GM23338 (cell line): ENCODE measurements at regions not wholly inside any gene's neighbourhood (a gene's known extent, or its start where the extent isn't known, plus 50 kb on each side); places are given as distances from the start of the nearest gene placed in this dataset.

Source experiments
- ATAC-seq: fragments of 200-7000 bp; cut with Tn5 transposase; 3 replicates; pipeline ENCODE4 v1.9.1; 2020
- DNase-seq: peaks from one replicate; pipeline ENCODE4 v3.0.0-alpha.2; 2015; ENCODE audit warnings: low spot score
- H2AFZ ChIP-seq: fragments of 200-600 bp; sonication (generic); 2 replicates; pipeline ENCODE4 v1.8.0; 2016; ENCODE audit warnings: antibody characterized with exemption, mild to moderate bottlenecking, moderate library complexity
- H3F3A ChIP-seq: fragments of 200-600 bp; sonication (generic); replicated peaks from 2 replicates; pipeline ENCODE4 v1.8.0; 2017; ENCODE audit warnings: antibody characterized with exemption, mixed run types, low read depth
- H3K27ac ChIP-seq: fragments of 200-600 bp; sonication (generic); 2 replicates; pipeline ENCODE4 v1.6.1; 2016; ENCODE audit warnings: low read depth
- H3K27me3 ChIP-seq: fragments of 200-600 bp; sonication (generic); 2 replicates; pipeline ENCODE4 v1.8.0; 2016; ENCODE audit warnings: mild to moderate bottlenecking, mixed run types, moderate library complexity; ENCODE audit not compliant: insufficient read depth
- H3K36me3 ChIP-seq: fragments of 200-600 bp; sonication (generic); 2 replicates; pipeline ENCODE4 v1.8.0; 2016; ENCODE audit warnings: mild to moderate bottlenecking; ENCODE audit not compliant: insufficient read depth
- H3K4me1 ChIP-seq: fragments of 200-600 bp; sonication (generic); 2 replicates; pipeline ENCODE4 v1.8.0; 2016; ENCODE audit warnings: mild to moderate bottlenecking, moderate library complexity; ENCODE audit not compliant: insufficient read depth
- H3K4me2 ChIP-seq: fragments of 200-600 bp; sonication (generic); 2 replicates; pipeline ENCODE4 v1.7.1; 2017; ENCODE audit warnings: mixed run types
- H3K4me3 ChIP-seq: fragments of 200-600 bp; sonication (generic); 2 replicates; pipeline ENCODE4 v1.6.1; 2016; ENCODE audit warnings: mixed run types
- H3K79me2 ChIP-seq: fragments of 200-600 bp; sonication (generic); replicated peaks from 2 replicates; pipeline ENCODE4 v1.8.0; 2017; ENCODE audit warnings: mild to moderate bottlenecking; ENCODE audit not compliant: insufficient read depth
- H3K9me2 ChIP-seq: fragments of 200-600 bp; sonication (generic); 2 replicates; pipeline ENCODE4 v1.8.0; 2017; ENCODE audit not compliant: insufficient read depth
- H4K20me1 ChIP-seq: fragments of 200-600 bp; sonication (generic); replicated peaks from 2 replicates; pipeline ENCODE4 v1.8.0; 2017; ENCODE audit warnings: mild to moderate bottlenecking; ENCODE audit not compliant: insufficient read depth
- H3K27ac Mint-ChIP-seq: 2 replicates; pipeline ENCODE4 v1.8.0; 2020; ENCODE audit warnings: inconsistent platforms, mild to moderate bottlenecking, moderate library complexity, mixed read lengths
- H3K27me3 Mint-ChIP-seq: 3 replicates; pipeline ENCODE4 v1.8.0; 2022; ENCODE audit warnings: low read depth, mild to moderate bottlenecking, moderate library complexity, mixed read lengths, inconsistent platforms; ENCODE audit not compliant: insufficient read depth, poor library complexity
- H3K36me3 Mint-ChIP-seq: 3 replicates; pipeline ENCODE4 v1.8.0; 2021; ENCODE audit warnings: low read depth, mild to moderate bottlenecking, inconsistent platforms, moderate library complexity, mixed read lengths
- H3K4me1 Mint-ChIP-seq: 3 replicates; pipeline ENCODE4 v1.8.0; 2020; ENCODE audit warnings: mild to moderate bottlenecking, inconsistent platforms, mixed read lengths
- H3K4me3 Mint-ChIP-seq: 3 replicates; pipeline ENCODE4 v1.8.0; 2021; ENCODE audit warnings: moderate library complexity, mild to moderate bottlenecking, inconsistent platforms, mixed read lengths
- H3K9me3 Mint-ChIP-seq: 3 replicates; pipeline ENCODE4 v1.8.0; 2020; ENCODE audit warnings: moderate library complexity, mild to moderate bottlenecking, inconsistent platforms, mixed read lengths
- CREB1 ChIP-seq: fragments of 250-450 bp; sonication (Bioruptor Pico); IDR thresholded peaks from 2 replicates; pipeline ENCODE4 v1.5.0; 2020; ENCODE audit warnings: low read depth, mild to moderate bottlenecking, moderate library complexity
- CTCF ChIP-seq, 2 experiments: fragments of 200-600 bp in 1 of 2; sonication (generic) in 1 of 2; conservative IDR thresholded peaks; 2 replicates each; pipeline versions ENCODE4 v1.5.1 to v1.6.1; 2016 to 2017; ENCODE audit warnings: antibody characterized with exemption in 2 of 2, low read depth in 2 of 2, mild to moderate bottlenecking in 2 of 2, moderate library complexity in 1 of 2
- ETS1 ChIP-seq: IDR thresholded peaks from 2 replicates; pipeline ENCODE4 v1.6.1; 2016; ENCODE audit warnings: antibody characterized with exemption
- EZH2 ChIP-seq: fragments of 200-600 bp; sonication (generic); IDR thresholded peaks from one replicate; pipeline ENCODE4 v1.8.0; 2017; ENCODE audit warnings: antibody characterized with exemption, mild to moderate bottlenecking, low read depth; ENCODE audit not compliant: unreplicated experiment
- EZH2phosphoT487 ChIP-seq: fragments of 200-600 bp; sonication (generic); IDR thresholded peaks from one replicate; pipeline ENCODE4 v1.8.1; 2018; ENCODE audit warnings: antibody characterized with exemption; ENCODE audit not compliant: unreplicated experiment
- NANOG ChIP-seq: IDR thresholded peaks from 2 replicates; pipeline ENCODE4 v1.6.1; 2016; ENCODE audit warnings: antibody characterized with exemption, borderline replicate concordance
- POLR2AphosphoS5 ChIP-seq: IDR thresholded peaks from 2 replicates; pipeline ENCODE4 v1.6.1; 2016; ENCODE audit warnings: antibody characterized with exemption, low read depth
- REST ChIP-seq: IDR thresholded peaks from one replicate; pipeline ENCODE4 v1.6.1; 2018; ENCODE audit warnings: antibody characterized with exemption; ENCODE audit not compliant: unreplicated experiment
- STAT1 ChIP-seq: IDR thresholded peaks from one replicate; pipeline ENCODE4 v1.6.1; 2016; ENCODE audit warnings: antibody characterized with exemption; ENCODE audit not compliant: unreplicated experiment
- ZNF114 ChIP-seq: fragments of 250-450 bp; sonication (Bioruptor Pico); IDR thresholded peaks from 2 replicates; pipeline ENCODE4 v1.5.0; 2020; ENCODE audit warnings: mild to moderate bottlenecking, moderate library complexity
- ZNF331 ChIP-seq: fragments of 250-450 bp; sonication (Bioruptor Pico); IDR thresholded peaks from 2 replicates; pipeline ENCODE4 v1.5.0; 2020; ENCODE audit warnings: low read depth, mild to moderate bottlenecking, moderate library complexity

- no peak overlapping the region for H2AFZ ChIP-seq
- H3K4me2 ChIP-seq: no peak overlapping the region
- no peaks in the 10 kb centered on the region for H3K79me2 ChIP-seq
- no peak for DNase-seq
- 0 out of 2 replicates have a peak, but pooled peaks cover under 1% of the 10 kb centered on the region for H3K36me3 ChIP-seq
- peaks cover 2% of the 10 kb centered on the region for H3K27me3 Mint-ChIP-seq
- no peak overlapping the region for H3K4me3 ChIP-seq
- H3F3A ChIP-seq: no peaks in the 10 kb centered on the region
- no peaks in the 10 kb centered on the region; the same call in 2 of the 3 replicates for H3K36me3 Mint-ChIP-seq
- H3K27ac ChIP-seq: no peak overlapping the region
- H3K4me1 ChIP-seq: no peaks in the 10 kb centered on the region
- H4K20me1 ChIP-seq: no peaks in the 10 kb centered on the region
- ATAC-seq: no peak
- H3K27ac Mint-ChIP-seq: no peak overlapping the region
- H3K4me1 Mint-ChIP-seq: no peaks in the 10 kb centered on the region
- no peak overlapping the region for H3K4me3 Mint-ChIP-seq
- H3K9me2 ChIP-seq: 0 out of 2 replicates have a peak, but pooled peaks cover 3% of the 10 kb centered on the region
- 0 out of 3 replicates have a peak, but pooled peaks cover 3% of the 10 kb centered on the region for H3K9me3 Mint-ChIP-seq
- no peak for TF ChIP-seq ZNF114 (CRISPR knock-in tag)
- no peak for TF ChIP-seq CREB1 (CRISPR knock-in tag)
- TF ChIP-seq STAT1: no peak
- TF ChIP-seq REST: no peak
- no peak for TF ChIP-seq ETS1
- no peak for TF ChIP-seq NANOG
- TF ChIP-seq ZNF331: no peak
- TF ChIP-seq EZH2: no peak
- no peak for TF ChIP-seq EZH2phosphoT487
- TF ChIP-seq POLR2AphosphoS5: no peak
- no peak for TF ChIP-seq CTCF (conservative IDR thresholded peaks at IDR 0.05; ENCODE audit: low read depth in 2 of 2)
- no peaks in the 10 kb centered on the region for H3K27me3 ChIP-seq
Measured at GRCh38 chr4:158374318-158374717, 147.4 kb upstream of the RXFP1 start.
